Suprapubic skin (tissue), 4 donors: ENCODE measurements at regions not wholly inside any gene's neighbourhood (a gene's known extent, or its start where the extent isn't known, plus 50 kb on each side); places are given as distances from the start of the nearest gene placed in this dataset.

ENCODE experiments used
- DNase-seq, 2 donors: peaks; one replicate each; pipeline ENCODE4 v3.0.0-alpha.2; 2019; ENCODE audit warnings: low spot score in 2 of 2
- H3K27ac ChIP-seq: fragments of 200-600 bp; sonication (generic); one replicate; pipeline ENCODE4 v1.5.1; 2019
- H3K27me3 ChIP-seq: fragments of 200-600 bp; sonication (generic); one replicate; pipeline ENCODE4 v1.5.1; 2019
- H3K36me3 ChIP-seq: fragments of 200-600 bp; sonication (generic); one replicate; pipeline ENCODE4 v1.5.1; 2019
- H3K4me1 ChIP-seq: fragments of 200-600 bp; sonication (generic); one replicate; pipeline ENCODE4 v1.5.1; 2019
- H3K4me3 ChIP-seq: fragments of 200-600 bp; sonication (generic); one replicate; pipeline ENCODE4 v1.5.1; 2019; ENCODE audit warnings: mild to moderate bottlenecking
- H3K9me3 ChIP-seq: fragments of 200-600 bp; sonication (generic); one replicate; pipeline ENCODE4 v1.5.1; 2019
- CTCF ChIP-seq, 2 donors: fragments of 200-600 bp in 1 of 2; fragments of 450-650 bp in 1 of 2; sonication (generic) in 1 of 2; IDR thresholded peaks; one replicate each; pipeline ENCODE4 v1.5.1; 2016 to 2019; ENCODE audit warnings: antibody characterized with exemption in 2 of 2, mild to moderate bottlenecking in 1 of 2, moderate library complexity in 1 of 2
- EP300 ChIP-seq: sonication (generic); formaldehyde crosslinking; IDR thresholded peaks from one replicate; pipeline ENCODE4 v1.6.1; 2017; ENCODE audit warnings: antibody characterized with exemption
- POLR2A ChIP-seq, 2 donors: fragments of 450-650 bp; IDR thresholded peaks; one replicate each; pipeline ENCODE4 v1.6.1; 2017; ENCODE audit warnings: antibody characterized with exemption in 2 of 2, mild to moderate bottlenecking in 2 of 2, moderate library complexity in 2 of 2
- POLR2AphosphoS5 ChIP-seq, 3 donors: sonication (generic); formaldehyde crosslinking; IDR thresholded peaks; one replicate each; pipeline ENCODE4 v1.6.1; 2017; ENCODE audit warnings: antibody characterized with exemption in 3 of 3
- WGBS: methylation state at CpG from one replicate; pipeline ENCODE4 v1.1.5; 2018; 5-methylcytosine and 5-hydroxymethylcytosine counted together

- H3K9me3 ChIP-seq: peaks cover 7% of the 10 kb centered on the region
- no peak for DNase-seq
- H3K4me1 ChIP-seq: no peaks in the 10 kb centered on the region
- H3K36me3 ChIP-seq: no peaks in the 10 kb centered on the region
- H3K4me3 ChIP-seq: no peak overlapping the region
- H3K27me3 ChIP-seq: no peaks in the 10 kb centered on the region
- TF ChIP-seq EP300 (no peak), POLR2AphosphoS5 (IDR thresholded peaks at IDR 0.05) (no peak), CTCF (IDR thresholded peaks at IDR 0.05) (no peak), POLR2A (IDR thresholded peaks at IDR 0.05) (no peak)
- H3K27ac ChIP-seq: no peak overlapping the region
- whole genome bisulfite sequencing: 69% methylated on average over 9 of the region's 9 CpGs
These were observed 131.8 kb upstream of the HABP2 start for GRCh38 chr10:113420733-113421675.

GRCh38 chr10:113422371-113422770 is 130.5 kb upstream of the HABP2 start:
- WGBS: 93% methylated on average over 2 of the region's 2 CpGs
- no peaks in the 10 kb centered on the region for H3K4me1 ChIP-seq
- peaks cover 7% of the 10 kb centered on the region for H3K9me3 ChIP-seq
- no peak for TF ChIP-seq CTCF (IDR thresholded peaks at IDR 0.05)
- no peak for TF ChIP-seq EP300
- no peak for TF ChIP-seq POLR2AphosphoS5 (IDR thresholded peaks at IDR 0.05)
- no peak for TF ChIP-seq POLR2A (IDR thresholded peaks at IDR 0.05)
- H3K27ac ChIP-seq: no peak overlapping the region
- H3K27me3 ChIP-seq: no peaks in the 10 kb centered on the region
- H3K4me3 ChIP-seq: no peak overlapping the region
- no peaks in the 10 kb centered on the region for H3K36me3 ChIP-seq
- no peak for DNase-seq

DNA sequence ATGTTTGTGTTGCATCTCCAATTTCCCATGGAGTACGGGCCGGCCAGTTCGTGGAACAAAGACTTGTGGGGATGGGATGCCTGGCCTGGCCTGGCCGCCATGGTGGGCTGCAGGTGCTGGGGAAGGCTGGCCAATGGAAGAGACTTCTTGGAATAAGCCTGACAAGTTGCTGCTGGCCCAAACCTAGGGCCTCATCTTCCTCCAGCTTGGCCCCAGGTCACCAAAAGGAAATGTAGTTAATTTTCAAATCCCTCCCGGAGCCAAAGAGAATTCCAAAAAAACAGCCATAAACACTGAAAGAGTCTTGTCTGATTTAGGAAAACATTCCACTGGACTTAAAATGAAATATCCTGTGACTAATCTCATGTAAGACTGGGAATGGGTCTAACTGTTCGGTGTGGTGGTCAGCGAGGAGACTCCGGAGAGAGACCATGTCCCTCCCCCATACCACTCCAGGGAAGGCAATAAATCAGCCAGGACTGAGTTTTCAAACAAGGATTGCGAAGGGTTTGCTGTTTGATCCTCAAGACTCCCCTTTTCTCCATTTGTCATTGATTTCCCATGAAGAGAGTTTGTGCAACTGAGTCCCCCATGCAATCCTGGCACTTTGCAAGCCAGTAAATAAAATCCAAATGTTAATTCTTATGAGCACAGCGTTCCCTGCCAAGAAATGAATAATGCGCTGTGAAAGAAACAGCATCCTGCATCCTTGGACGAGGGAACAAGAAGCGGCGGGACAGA is 128.7 kb upstream of the HABP2 start:
- WGBS: 55% methylated on average over 14 of the region's 14 CpGs
- DNase-seq: no peak
- H3K4me1 ChIP-seq: no peaks in the 10 kb centered on the region
- H3K27me3 ChIP-seq: no peaks in the 10 kb centered on the region
- peaks cover 7% of the 10 kb centered on the region for H3K9me3 ChIP-seq
- H3K36me3 ChIP-seq: no peaks in the 10 kb centered on the region
- H3K4me3 ChIP-seq: no peak overlapping the region
- H3K27ac ChIP-seq: peak overlapping the region; percentile 26
- TF ChIP-seq POLR2AphosphoS5 (IDR thresholded peaks at IDR 0.05) (peak in 2 of 3 donors; percentile 17 to 23), POLR2A (IDR thresholded peaks at IDR 0.05) (no peak), CTCF (IDR thresholded peaks at IDR 0.05) (no peak)

DNA sequence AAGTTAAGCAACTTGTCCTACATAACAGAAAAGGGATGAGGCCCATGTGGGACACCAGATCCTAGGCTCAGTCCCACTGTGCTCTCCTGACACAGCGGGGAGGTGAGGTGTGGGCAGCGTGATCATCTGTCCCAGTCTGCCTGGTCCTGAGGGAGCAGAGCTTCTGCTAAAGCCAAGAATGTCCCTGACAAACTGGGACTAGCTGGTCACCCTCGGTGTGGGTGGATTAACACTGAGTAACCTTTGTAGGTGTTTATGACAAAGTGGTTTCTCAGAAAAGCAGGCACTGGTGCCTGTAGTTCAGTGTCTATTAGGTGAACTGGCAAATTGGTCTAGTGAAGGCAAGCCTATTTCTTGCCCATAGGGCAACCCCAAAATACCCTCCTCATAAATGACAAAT is 127.8 kb upstream of the HABP2 start:
- WGBS: 83% methylated on average over 3 of the region's 3 CpGs
- Histone ChIP-seq H3K27ac (no peak overlapping the region), H3K4me3 (no peak overlapping the region), H3K36me3 (no peaks in the 10 kb centered on the region), H3K4me1 (no peaks in the 10 kb centered on the region), H3K27me3 (no peaks in the 10 kb centered on the region), H3K9me3 (peaks cover 4% of the 10 kb centered on the region)
- no peak for DNase-seq
- TF ChIP-seq POLR2AphosphoS5 (IDR thresholded peaks at IDR 0.05) (no peak), POLR2A (IDR thresholded peaks at IDR 0.05) (no peak), EP300 (no peak), CTCF (IDR thresholded peaks at IDR 0.05) (no peak)

GRCh38 chr10:113425541-113425951 is 127.3 kb upstream of the HABP2 start:
- Histone ChIP-seq H3K9me3 (no peaks in the 10 kb centered on the region), H3K27me3 (no peaks in the 10 kb centered on the region), H3K27ac (no peak overlapping the region), H3K4me3 (no peak overlapping the region), H3K4me1 (no peaks in the 10 kb centered on the region), H3K36me3 (no peaks in the 10 kb centered on the region)
- TF ChIP-seq POLR2A (IDR thresholded peaks at IDR 0.05) (no peak), CTCF (IDR thresholded peaks at IDR 0.05) (no peak), POLR2AphosphoS5 (IDR thresholded peaks at IDR 0.05) (no peak), EP300 (no peak)
- no peak for DNase-seq
- WGBS: 71% methylated on average over 7 of the region's 7 CpGs
